HCT116 (cell line): ENCODE measurements at regions not wholly inside any gene's neighbourhood (a gene's known extent, or its start where the extent isn't known, plus 50 kb on each side); places are given as distances from the start of the nearest gene placed in this dataset.

Experiments
- ATAC-seq: fragments of 200-7000 bp; cut with Tn5 transposase; 2 replicates; pipeline ENCODE4 v1.9.1; 2020; ENCODE audit warnings: mild to moderate bottlenecking, moderate library complexity
- BruUV-seq: library from RNA; stranded (reverse); fragments of 400-500 nt; replicated peaks from 2 replicates; lab custom pipeline; 2021; lab: Mats Ljungman, UMichigan
- CTCF ChIA-PET: fragments of 300-600 bp; sonication (Branson Sonifier 250); formaldehyde crosslinking; loops from one replicate; lab custom pipeline; 2021; ENCODE audit warnings: antibody characterized with exemption; lab: Charles Lee
- POLR2A ChIA-PET: fragments of 300-600, 350-600 bp; sonication (Branson Sonifier 250); formaldehyde crosslinking; loops from one replicate; lab custom pipeline; 2021; ENCODE audit warnings: antibody characterized with exemption; lab: Charles Lee
- RAD21 ChIA-PET, 2 experiments: fragments of 300-600 bp; sonication (Branson Sonifier 250); formaldehyde crosslinking; loops; one replicate each; lab custom pipeline; 2023; ENCODE audit warnings: low total read pairs in 2 of 2; ENCODE audit not compliant: uncharacterized antibody in 2 of 2, unreplicated experiment in 2 of 2, low non-redundant PET in 1 of 2; lab: Charles Lee
- DNase-seq: peaks from one replicate; pipeline ENCODE4 v3.0.0-alpha.2; 2010; ENCODE audit warnings: low read depth, low spot score
- H2AFZ ChIP-seq: fragments of 200-600 bp; shearing (Covaris generic), sonication (generic); 2 replicates; pipeline ENCODE4 v1.6.1; 2017; ENCODE audit warnings: low read depth, mixed run types, mixed read lengths, antibody characterized with exemption, low read length; ENCODE audit not compliant: poor library complexity, severe bottlenecking
- H3K27ac ChIP-seq: 2 replicates; pipeline ENCODE4 v1.5.1; 2012; ENCODE audit warnings: low read depth, low read length
- H3K27me3 ChIP-seq: fragments of 200-600 bp; sonication (generic); 2 replicates; pipeline ENCODE4 v1.6.1; 2016; ENCODE audit warnings: mixed run types, low read length, mixed read lengths; ENCODE audit not compliant: insufficient read depth
- H3K36me3 ChIP-seq, 2 experiments: fragments of 200-500 bp in 1 of 2; fragments of 200-600 bp in 1 of 2; sonication (Bioruptor generic) in 1 of 2; sonication (generic) in 1 of 2; 2 replicates each; pipeline versions ENCODE4 v1.5.1 to v1.6.1; 2014 to 2016; ENCODE audit warnings: low read length in 2 of 2, inconsistent platforms in 1 of 2, mixed read lengths in 1 of 2, mixed run types in 1 of 2; ENCODE audit not compliant: insufficient read depth in 2 of 2, control insufficient read depth in 1 of 2
- H3K4me1 ChIP-seq, 2 experiments: fragments of 200-600 bp in 1 of 2; sonication (generic) in 1 of 2; 2 replicates each; pipeline versions ENCODE4 v1.5.1 to v1.6.1; 2012 to 2017; ENCODE audit warnings: low read length in 2 of 2, inconsistent platforms in 1 of 2, mild to moderate bottlenecking in 1 of 2, mixed read lengths in 1 of 2, mixed run types in 1 of 2, moderate library complexity in 1 of 2; ENCODE audit not compliant: insufficient read depth in 2 of 2, control insufficient read depth in 1 of 2
- H3K4me2 ChIP-seq: fragments of 200-600 bp; sonication (generic); 2 replicates; pipeline ENCODE4 v1.6.1; 2017; ENCODE audit warnings: mixed run types, low read length, mixed read lengths
- H3K4me3 ChIP-seq, 2 experiments: fragments of 200-600 bp in 1 of 2; sonication (generic) in 1 of 2; replicated peaks in 1 of 2; 2 replicates each; pipeline ENCODE4 v1.5.1; 2011 to 2016; ENCODE audit warnings: low read length in 2 of 2, control low read depth in 1 of 2, low read depth in 1 of 2, mild to moderate bottlenecking in 1 of 2, mixed read lengths in 1 of 2, mixed run types in 1 of 2
- H3K79me2 ChIP-seq: fragments of 200-600 bp; sonication (generic); 2 replicates; pipeline ENCODE4 v1.6.1; 2017; ENCODE audit warnings: mild to moderate bottlenecking, mixed run types, low read length, moderate library complexity, mixed read lengths; ENCODE audit not compliant: insufficient read depth
- H3K9ac ChIP-seq: fragments of 200-600 bp; sonication (generic); 2 replicates; pipeline ENCODE4 v1.6.1; 2016; ENCODE audit warnings: low read length, mixed read lengths
- H3K9me2 ChIP-seq: fragments of 200-600 bp; sonication (generic), shearing (Covaris generic); 2 replicates; pipeline ENCODE4 v1.6.1; 2017; ENCODE audit warnings: mixed run types, mild to moderate bottlenecking, moderate library complexity; ENCODE audit not compliant: insufficient read depth
- H3K9me3 ChIP-seq, 2 experiments: fragments of 200-500 bp in 1 of 2; fragments of 200-600 bp in 1 of 2; sonication (Bioruptor generic) in 1 of 2; sonication (generic) in 1 of 2; 2 replicates each; pipeline ENCODE4 v1.6.1; 2014 to 2017; ENCODE audit warnings: low read length in 2 of 2, mixed read lengths in 2 of 2, inconsistent platforms in 1 of 2, low read depth in 1 of 2, mild to moderate bottlenecking in 1 of 2, mixed run types in 1 of 2, moderate library complexity in 1 of 2; ENCODE audit not compliant: control insufficient read depth in 1 of 2, insufficient read depth in 1 of 2
- H4K20me1 ChIP-seq: fragments of 200-600 bp; sonication (generic), shearing (Covaris generic); 2 replicates; pipeline ENCODE4 v1.6.1; 2017; ENCODE audit warnings: mixed run types, mild to moderate bottlenecking, moderate library complexity; ENCODE audit not compliant: insufficient read depth
- CBX3 ChIP-seq: IDR thresholded peaks from 2 replicates; pipeline ENCODE4 v1.6.1; 2012; ENCODE audit warnings: low read depth
- CEBPB ChIP-seq: IDR thresholded peaks from 2 replicates; pipeline ENCODE4 v1.6.1; 2012; ENCODE audit warnings: low read depth
- EGR1 ChIP-seq: IDR thresholded peaks from 2 replicates; pipeline ENCODE4 v1.6.1; 2012; ENCODE audit warnings: low read depth
- ELF1 ChIP-seq: IDR thresholded peaks from 2 replicates; pipeline ENCODE4 v1.6.1; 2012; ENCODE audit warnings: low read depth, borderline replicate concordance
- EZH2 ChIP-seq: fragments of 200-600 bp; sonication (generic); IDR thresholded peaks from 2 replicates; pipeline ENCODE4 v1.6.1; 2017; ENCODE audit warnings: antibody characterized with exemption, mixed run types
- FOSL1 ChIP-seq: IDR thresholded peaks from 2 replicates; pipeline ENCODE4 v1.6.1; 2012; ENCODE audit warnings: low read depth
- JUND ChIP-seq: IDR thresholded peaks from 2 replicates; pipeline ENCODE4 v1.6.1; 2012
- RAD21 ChIP-seq: IDR thresholded peaks from 2 replicates; pipeline ENCODE4 v1.6.1; 2012; ENCODE audit warnings: low read depth, mild to moderate bottlenecking
- SIN3A ChIP-seq: IDR thresholded peaks from 2 replicates; pipeline ENCODE4 v1.6.1; 2012; ENCODE audit warnings: low read depth
- SP1 ChIP-seq: IDR thresholded peaks from 2 replicates; pipeline ENCODE4 v1.6.1; 2012; ENCODE audit warnings: low read depth
- SRF ChIP-seq: IDR thresholded peaks from 2 replicates; pipeline ENCODE4 v1.6.1; 2012; ENCODE audit warnings: low read depth
- TCF7L2 ChIP-seq: IDR thresholded peaks from 2 replicates; pipeline ENCODE4 v1.7.0; 2011; ENCODE audit warnings: borderline replicate concordance, inconsistent platforms; ENCODE audit not compliant: insufficient read depth, insufficient read length; ENCODE audit errors: extremely low read depth
- ZBTB33 ChIP-seq: IDR thresholded peaks from 2 replicates; pipeline ENCODE4 v1.6.1; 2011; ENCODE audit warnings: mild to moderate bottlenecking, low read length, moderate library complexity; ENCODE audit not compliant: insufficient replicate concordance; ENCODE audit errors: extremely low read depth
- ZNF274 ChIP-seq: fragments of 200-500 bp; sonication (Bioruptor generic); IDR thresholded peaks from 2 replicates; pipeline ENCODE4 v1.6.1; 2014; ENCODE audit warnings: mild to moderate bottlenecking, low read depth, low read length, inconsistent platforms
- intact Hi-C: fragments of 100-400 bp; cut with micrococcal nuclease; formaldehyde crosslinking; loops from 2 replicates; pipeline ENCODE4 v1.10.0; 2022
- TF ChIP-seq, protein P1 (sequence below): IDR thresholded peaks from 2 replicates; pipeline ENCODE4 v1.6.1; 2012
- TF ChIP-seq, protein P2 (sequence below), 3 experiments: fragments of 200-600 bp in 1 of 3; sonication (generic) in 1 of 3; IDR thresholded peaks in 2 of 3; conservative IDR thresholded peaks in 1 of 3; 2 replicates each; pipeline ENCODE4 v1.5.1; 2012 to 2017; ENCODE audit warnings: low read depth in 2 of 3, low read length in 2 of 3, antibody characterized with exemption in 1 of 3, borderline replicate concordance in 1 of 3, control low read depth in 1 of 3, mild to moderate bottlenecking in 1 of 3, mixed read lengths in 1 of 3, mixed run types in 1 of 3, moderate library complexity in 1 of 3; ENCODE audit not compliant: insufficient read depth in 1 of 3

- no peak for TF ChIP-seq ZBTB33
- TF ChIP-seq EZH2, result no peak
- TF ChIP-seq TCF7L2, result no peak
- no peak for TF ChIP-seq SIN3A
- TF ChIP-seq JUND, result no peak
- no peak for TF ChIP-seq SRF
- TF ChIP-seq, protein P1, sequence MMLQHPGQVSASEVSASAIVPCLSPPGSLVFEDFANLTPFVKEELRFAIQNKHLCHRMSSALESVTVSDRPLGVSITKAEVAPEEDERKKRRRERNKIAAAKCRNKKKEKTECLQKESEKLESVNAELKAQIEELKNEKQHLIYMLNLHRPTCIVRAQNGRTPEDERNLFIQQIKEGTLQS, result no peak
- TF ChIP-seq CBX3, result no peak
- TF ChIP-seq ZNF274, result no peak
- TF ChIP-seq, protein P2, sequence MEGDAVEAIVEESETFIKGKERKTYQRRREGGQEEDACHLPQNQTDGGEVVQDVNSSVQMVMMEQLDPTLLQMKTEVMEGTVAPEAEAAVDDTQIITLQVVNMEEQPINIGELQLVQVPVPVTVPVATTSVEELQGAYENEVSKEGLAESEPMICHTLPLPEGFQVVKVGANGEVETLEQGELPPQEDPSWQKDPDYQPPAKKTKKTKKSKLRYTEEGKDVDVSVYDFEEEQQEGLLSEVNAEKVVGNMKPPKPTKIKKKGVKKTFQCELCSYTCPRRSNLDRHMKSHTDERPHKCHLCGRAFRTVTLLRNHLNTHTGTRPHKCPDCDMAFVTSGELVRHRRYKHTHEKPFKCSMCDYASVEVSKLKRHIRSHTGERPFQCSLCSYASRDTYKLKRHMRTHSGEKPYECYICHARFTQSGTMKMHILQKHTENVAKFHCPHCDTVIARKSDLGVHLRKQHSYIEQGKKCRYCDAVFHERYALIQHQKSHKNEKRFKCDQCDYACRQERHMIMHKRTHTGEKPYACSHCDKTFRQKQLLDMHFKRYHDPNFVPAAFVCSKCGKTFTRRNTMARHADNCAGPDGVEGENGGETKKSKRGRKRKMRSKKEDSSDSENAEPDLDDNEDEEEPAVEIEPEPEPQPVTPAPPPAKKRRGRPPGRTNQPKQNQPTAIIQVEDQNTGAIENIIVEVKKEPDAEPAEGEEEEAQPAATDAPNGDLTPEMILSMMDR (IDR thresholded peaks at IDR 0.05 in 2 of 3, conservative IDR thresholded peaks at IDR 0.05 in 1 of 3; ENCODE audit: borderline replicate concordance in 1 of 3, insufficient read depth in 1 of 3, low read depth in 2 of 3, low read length in 2 of 3), result no peak
- TF ChIP-seq EGR1, result no peak
- TF ChIP-seq CEBPB, result no peak
- no peak for TF ChIP-seq ELF1
- TF ChIP-seq SP1, result no peak
- TF ChIP-seq RAD21, result no peak
- no peak for TF ChIP-seq FOSL1
- TF ChIP-seq, all 23 proteins: peak for 0
- Histone ChIP-seq H4K20me1 (no peaks in the 10 kb centered on the region), H3K4me1 (no peaks in the 10 kb centered on the region), H3K9ac (no peak overlapping the region), H3K4me2 (no peak overlapping the region), H3K27me3 (no peaks in the 10 kb centered on the region), H3K27ac (no peak overlapping the region), H2AFZ (no peak overlapping the region), H3K9me3 (no peaks in the 10 kb centered on the region), H3K79me2 (no peaks in the 10 kb centered on the region), H3K9me2 (no peaks in the 10 kb centered on the region), H3K4me3 (no peak overlapping the region), H3K36me3 (no peaks in the 10 kb centered on the region)
- intact Hi-C loops, result no loop called here
- DNase-seq (no peak), ATAC-seq (no peak)
- POLR2A ChIA-PET, result no interaction called here
- RAD21 ChIA-PET, result no interaction called here
- CTCF ChIA-PET, result no interaction called here
- no TSS peak for BruUV-seq
Observed at GRCh38 chr21:25489673-25490072, 117.6 kb downstream of the MRPL39 start.
